ENCODE measurements at regions not wholly inside any gene's neighbourhood (a gene's known extent, or its start where the extent isn't known, plus 50 kb on each side); places are given as distances from the start of the nearest gene placed in this dataset.

DNA sequence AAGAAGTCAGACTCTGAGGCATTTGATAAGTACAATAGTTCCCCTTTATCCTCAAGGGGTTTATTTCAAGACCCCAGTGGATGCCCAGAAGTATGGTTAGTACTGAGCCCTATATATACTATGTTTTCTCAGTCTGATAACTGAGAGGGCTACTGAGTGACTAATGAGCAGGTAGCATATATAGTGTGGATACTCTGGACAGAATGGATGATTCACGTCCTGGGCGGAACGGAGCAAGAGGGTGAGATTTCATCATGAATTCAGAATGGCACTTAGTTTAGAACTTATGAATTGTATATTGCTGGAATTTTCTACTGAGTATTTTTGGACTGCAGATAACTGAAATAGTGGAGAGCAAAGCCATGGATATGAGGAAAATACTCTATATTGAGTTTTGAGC, 457.6 kb downstream of the PLK2 start:
- no peak for DNase-seq (ENCODE audit: extremely low spot score)
- ChIA-PET CTCF (no interaction called here), POLR2A (no interaction called here)
- no peak for TF ChIP-seq BHLHE40 (IDR thresholded peaks at IDR 0.05; ENCODE audit: borderline replicate concordance)
- no peak for TF ChIP-seq L3MBTL2 (conservative IDR thresholded peaks at IDR 0.05)
- TF ChIP-seq, protein P1, sequence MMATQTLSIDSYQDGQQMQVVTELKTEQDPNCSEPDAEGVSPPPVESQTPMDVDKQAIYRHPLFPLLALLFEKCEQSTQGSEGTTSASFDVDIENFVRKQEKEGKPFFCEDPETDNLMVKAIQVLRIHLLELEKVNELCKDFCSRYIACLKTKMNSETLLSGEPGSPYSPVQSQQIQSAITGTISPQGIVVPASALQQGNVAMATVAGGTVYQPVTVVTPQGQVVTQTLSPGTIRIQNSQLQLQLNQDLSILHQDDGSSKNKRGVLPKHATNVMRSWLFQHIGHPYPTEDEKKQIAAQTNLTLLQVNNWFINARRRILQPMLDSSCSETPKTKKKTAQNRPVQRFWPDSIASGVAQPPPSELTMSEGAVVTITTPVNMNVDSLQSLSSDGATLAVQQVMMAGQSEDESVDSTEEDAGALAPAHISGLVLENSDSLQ (IDR thresholded peaks at IDR 0.05): no peak
- TF ChIP-seq HDGF (IDR thresholded peaks at IDR 0.05; ENCODE audit: borderline replicate concordance): no peak
- no peak for TF ChIP-seq FOXA1 (IDR thresholded peaks at IDR 0.05)
- no peak for TF ChIP-seq SUZ12 (IDR thresholded peaks at IDR 0.05)
- TF ChIP-seq NFRKB (IDR thresholded peaks at IDR 0.05): no peak
- no peak for TF ChIP-seq FOXK2 (IDR thresholded peaks at IDR 0.05)
- no peak for TF ChIP-seq CTBP1 (IDR thresholded peaks at IDR 0.05; ENCODE audit: borderline replicate concordance)
- no peak for TF ChIP-seq LEF1 (IDR thresholded peaks at IDR 0.05; ENCODE audit: borderline replicate concordance)
- TF ChIP-seq SP1 (IDR thresholded peaks at IDR 0.05): no peak
- no peak for TF ChIP-seq TARDBP (IDR thresholded peaks at IDR 0.05)
- no peak for TF ChIP-seq ARNT (IDR thresholded peaks at IDR 0.05)
- TF ChIP-seq ELF4 (IDR thresholded peaks at IDR 0.05): no peak
- no peak for TF ChIP-seq FOXM1 (IDR thresholded peaks at IDR 0.05; ENCODE audit: borderline replicate concordance)
- no peak for TF ChIP-seq ZNF384 (IDR thresholded peaks at IDR 0.05)

DNA sequence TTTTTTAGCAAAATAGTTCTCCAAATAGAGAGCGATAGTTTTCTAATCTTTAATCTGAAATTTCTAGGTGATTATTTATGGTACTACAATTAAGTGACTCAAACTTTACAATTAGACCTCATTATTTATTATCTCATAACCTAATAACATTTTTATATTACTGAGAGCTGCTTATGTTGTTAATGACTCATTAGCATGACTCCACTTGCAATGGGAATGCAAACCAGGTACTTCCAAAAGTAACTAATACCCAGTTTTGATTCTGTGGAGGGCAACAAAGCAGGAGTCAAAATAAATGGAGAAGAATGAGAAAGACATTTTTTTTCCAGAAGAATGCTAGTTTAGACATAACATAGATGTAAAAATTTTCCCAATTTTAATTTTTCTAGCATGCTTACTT, 466.0 kb downstream of the PLK2 start:
- no peak for TF ChIP-seq BHLHE40 (IDR thresholded peaks at IDR 0.05; ENCODE audit: borderline replicate concordance)
- TF ChIP-seq FOXM1 (IDR thresholded peaks at IDR 0.05; ENCODE audit: borderline replicate concordance): no peak
- no peak for TF ChIP-seq HDGF (IDR thresholded peaks at IDR 0.05; ENCODE audit: borderline replicate concordance)
- TF ChIP-seq FOXK2 (IDR thresholded peaks at IDR 0.05): no peak
- no peak for TF ChIP-seq FOXA1 (IDR thresholded peaks at IDR 0.05)
- no peak for TF ChIP-seq SUZ12 (IDR thresholded peaks at IDR 0.05)
- TF ChIP-seq CTBP1 (IDR thresholded peaks at IDR 0.05; ENCODE audit: borderline replicate concordance): no peak
- TF ChIP-seq TARDBP (IDR thresholded peaks at IDR 0.05): no peak
- TF ChIP-seq NFRKB (IDR thresholded peaks at IDR 0.05): no peak
- no peak for TF ChIP-seq L3MBTL2 (conservative IDR thresholded peaks at IDR 0.05)
- ChIA-PET CTCF (no interaction called here), POLR2A (no interaction called here)
- no peak for DNase-seq (ENCODE audit: extremely low spot score)

DNA sequence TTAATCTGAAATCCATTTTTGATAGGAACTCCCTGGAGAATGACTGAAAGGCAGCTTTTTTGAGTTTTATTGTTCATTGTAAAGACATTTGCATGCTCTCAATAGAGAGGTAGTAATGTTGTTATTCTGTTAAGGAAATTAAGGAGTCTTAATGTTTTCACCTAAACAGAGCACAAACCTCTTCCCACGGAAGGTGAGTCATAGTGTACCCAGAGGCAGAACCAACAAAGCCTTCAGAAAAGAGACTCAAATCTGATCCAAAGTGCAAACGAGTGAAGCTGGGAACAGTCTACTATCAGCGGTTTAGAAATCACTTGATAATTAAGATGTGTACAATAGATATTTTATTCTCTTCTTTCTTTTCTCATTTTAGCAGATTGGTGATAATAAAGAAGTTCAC, 470.5 kb downstream of the PLK2 start:
- TF ChIP-seq TARDBP (IDR thresholded peaks at IDR 0.05) (no peak), BHLHE40 (IDR thresholded peaks at IDR 0.05; ENCODE audit: borderline replicate concordance) (no peak), FOXA1 (IDR thresholded peaks at IDR 0.05) (no peak), HDGF (IDR thresholded peaks at IDR 0.05; ENCODE audit: borderline replicate concordance) (no peak), LEF1 (IDR thresholded peaks at IDR 0.05; ENCODE audit: borderline replicate concordance) (no peak), FOXK2 (IDR thresholded peaks at IDR 0.05) (no peak), ELF4 (IDR thresholded peaks at IDR 0.05) (no peak), L3MBTL2 (conservative IDR thresholded peaks at IDR 0.05) (no peak), ZNF384 (IDR thresholded peaks at IDR 0.05) (no peak), CTBP1 (IDR thresholded peaks at IDR 0.05; ENCODE audit: borderline replicate concordance) (no peak), ARNT (IDR thresholded peaks at IDR 0.05) (no peak), SUZ12 (IDR thresholded peaks at IDR 0.05) (no peak), SP1 (IDR thresholded peaks at IDR 0.05) (no peak)
- POLR2A ChIA-PET: no interaction called here
- no peak for DNase-seq (ENCODE audit: extremely low spot score)
- CTCF ChIA-PET: no interaction called here

DNA sequence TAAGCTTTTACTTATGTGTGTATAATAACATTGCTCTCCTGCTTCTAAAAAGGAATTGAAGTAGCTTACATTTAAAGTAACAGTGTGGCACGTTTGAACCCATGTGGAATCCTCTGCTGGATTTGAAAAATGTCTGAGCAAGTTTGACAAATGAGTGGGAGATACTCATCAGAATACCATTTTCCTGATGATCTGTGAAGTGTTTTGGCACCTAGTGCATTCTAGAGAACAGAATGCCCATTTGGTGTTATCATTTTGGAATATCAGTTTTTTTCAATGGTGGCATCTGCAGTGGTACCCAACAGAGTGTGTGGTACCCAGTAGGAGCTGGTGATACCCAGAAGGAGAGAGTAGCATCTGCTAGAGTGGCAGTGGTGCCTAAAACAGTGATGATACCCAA, 471.1 kb downstream of the PLK2 start:
- CTCF ChIA-PET: no interaction called here

DNA sequence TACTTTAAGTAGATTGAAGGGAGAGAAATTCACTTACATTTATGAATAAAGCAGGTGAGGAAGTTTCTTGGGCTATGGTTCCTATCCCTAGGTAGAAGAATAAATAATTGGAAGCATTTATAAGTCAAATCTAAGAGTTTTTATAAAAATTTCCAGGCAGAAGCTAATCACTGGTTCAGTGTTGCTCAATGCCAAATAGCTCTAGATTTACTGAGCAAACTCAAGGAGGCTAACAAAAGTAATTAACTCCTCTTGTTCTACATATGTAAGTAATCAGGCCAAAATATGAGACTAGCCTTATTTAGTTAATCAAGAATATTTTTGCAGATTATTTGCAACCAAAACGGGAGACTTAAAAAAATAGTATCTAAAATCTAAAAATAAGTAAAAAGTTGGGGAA, 472.3 kb downstream of the PLK2 start:
- TF ChIP-seq L3MBTL2 (conservative IDR thresholded peaks at IDR 0.05) (no peak), FOXK2 (IDR thresholded peaks at IDR 0.05) (no peak), HDGF (IDR thresholded peaks at IDR 0.05; ENCODE audit: borderline replicate concordance) (no peak), CTBP1 (IDR thresholded peaks at IDR 0.05; ENCODE audit: borderline replicate concordance) (no peak), ELF4 (IDR thresholded peaks at IDR 0.05) (no peak), NFRKB (IDR thresholded peaks at IDR 0.05) (no peak), SP1 (IDR thresholded peaks at IDR 0.05) (no peak), TARDBP (IDR thresholded peaks at IDR 0.05) (no peak), ZNF384 (IDR thresholded peaks at IDR 0.05) (no peak), FOXM1 (IDR thresholded peaks at IDR 0.05; ENCODE audit: borderline replicate concordance) (no peak), FOXA1 (IDR thresholded peaks at IDR 0.05) (no peak), LEF1 (IDR thresholded peaks at IDR 0.05; ENCODE audit: borderline replicate concordance) (no peak), ARNT (IDR thresholded peaks at IDR 0.05) (no peak), BHLHE40 (IDR thresholded peaks at IDR 0.05; ENCODE audit: borderline replicate concordance) (no peak), SUZ12 (IDR thresholded peaks at IDR 0.05) (no peak)
- TF ChIP-seq, protein P1 (IDR thresholded peaks at IDR 0.05): no peak
- CTCF ChIA-PET: no interaction called here
- POLR2A ChIA-PET: no interaction called here
- DNase-seq (ENCODE audit: extremely low spot score): no peak

More for the DNA sequence above, 471.1 kb downstream of the PLK2 start:
- POLR2A ChIA-PET: no interaction called here
- DNase-seq (ENCODE audit: extremely low spot score): no peak
- TF ChIP-seq BHLHE40 (IDR thresholded peaks at IDR 0.05; ENCODE audit: borderline replicate concordance): no peak
- no peak for TF ChIP-seq SUZ12 (IDR thresholded peaks at IDR 0.05)
- TF ChIP-seq, protein P1 (IDR thresholded peaks at IDR 0.05): no peak
- TF ChIP-seq FOXM1 (IDR thresholded peaks at IDR 0.05; ENCODE audit: borderline replicate concordance): no peak
- TF ChIP-seq FOXA1 (IDR thresholded peaks at IDR 0.05): no peak
- no peak for TF ChIP-seq NFRKB (IDR thresholded peaks at IDR 0.05)
- TF ChIP-seq HDGF (IDR thresholded peaks at IDR 0.05; ENCODE audit: borderline replicate concordance): no peak
- no peak for TF ChIP-seq ARNT (IDR thresholded peaks at IDR 0.05)
- TF ChIP-seq LEF1 (IDR thresholded peaks at IDR 0.05; ENCODE audit: borderline replicate concordance): no peak
- no peak for TF ChIP-seq L3MBTL2 (conservative IDR thresholded peaks at IDR 0.05)
- TF ChIP-seq FOXK2 (IDR thresholded peaks at IDR 0.05): no peak
- no peak for TF ChIP-seq CTBP1 (IDR thresholded peaks at IDR 0.05; ENCODE audit: borderline replicate concordance)
- no peak for TF ChIP-seq SP1 (IDR thresholded peaks at IDR 0.05)
- no peak for TF ChIP-seq ELF4 (IDR thresholded peaks at IDR 0.05)

DNA sequence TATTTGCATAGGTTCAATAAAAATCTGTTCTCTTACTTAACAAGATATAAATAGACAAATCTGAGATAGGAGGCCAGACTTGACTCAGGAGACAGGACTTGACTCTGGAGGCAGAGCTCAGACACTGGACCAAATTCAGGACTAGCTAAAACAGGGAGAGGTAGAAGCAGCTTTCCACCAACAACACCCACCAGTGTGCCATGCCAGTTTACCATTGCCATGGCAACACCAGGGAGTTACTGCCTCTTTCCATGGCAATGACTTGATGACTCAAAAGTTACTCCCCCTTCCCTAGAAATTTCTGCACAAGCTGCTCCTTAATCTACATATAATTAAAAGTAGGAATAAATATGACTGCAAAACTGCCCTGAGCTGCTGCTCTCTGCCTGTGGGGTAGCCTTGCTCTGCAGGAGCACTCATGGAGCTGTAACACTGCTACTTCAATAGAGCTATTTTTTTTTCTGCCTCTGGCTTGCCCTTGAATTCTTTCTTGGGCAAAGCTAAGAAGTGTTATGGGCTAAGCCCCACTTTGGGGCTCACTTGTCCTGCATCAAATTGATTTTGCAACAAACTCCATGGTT, 473.0 kb downstream of the PLK2 start:
- CTCF ChIA-PET: no interaction called here
- DNase-seq (ENCODE audit: extremely low spot score): no peak
- POLR2A ChIA-PET: no interaction called here
- TF ChIP-seq ELF4 (IDR thresholded peaks at IDR 0.05): no peak
- TF ChIP-seq SUZ12 (IDR thresholded peaks at IDR 0.05): no peak
- TF ChIP-seq NFRKB (IDR thresholded peaks at IDR 0.05): no peak
- no peak for TF ChIP-seq LEF1 (IDR thresholded peaks at IDR 0.05; ENCODE audit: borderline replicate concordance)
- no peak for TF ChIP-seq ZNF384 (IDR thresholded peaks at IDR 0.05)
- TF ChIP-seq L3MBTL2 (conservative IDR thresholded peaks at IDR 0.05): no peak
- TF ChIP-seq TARDBP (IDR thresholded peaks at IDR 0.05): no peak
- TF ChIP-seq FOXK2 (IDR thresholded peaks at IDR 0.05): no peak
- TF ChIP-seq FOXA1 (IDR thresholded peaks at IDR 0.05): no peak
- no peak for TF ChIP-seq HDGF (IDR thresholded peaks at IDR 0.05; ENCODE audit: borderline replicate concordance)
- TF ChIP-seq CTBP1 (IDR thresholded peaks at IDR 0.05; ENCODE audit: borderline replicate concordance): no peak
- TF ChIP-seq BHLHE40 (IDR thresholded peaks at IDR 0.05; ENCODE audit: borderline replicate concordance): no peak
- no peak for TF ChIP-seq FOXM1 (IDR thresholded peaks at IDR 0.05; ENCODE audit: borderline replicate concordance)
- TF ChIP-seq SP1 (IDR thresholded peaks at IDR 0.05): no peak
- TF ChIP-seq, protein P1 (IDR thresholded peaks at IDR 0.05): no peak
- no peak for TF ChIP-seq ARNT (IDR thresholded peaks at IDR 0.05)
